ENCODE measurements at regions not wholly inside any gene's neighbourhood (a gene's known extent, or its start where the extent isn't known, plus 50 kb on each side); places are given as distances from the start of the nearest gene placed in this dataset.

- Histone ChIP-seq H3K9me3 (ENCODE audit: control insufficient read depth, insufficient read depth, low read depth, low read length) (no peaks in the 10 kb centered on the region), H3K36me3 (ENCODE audit: control insufficient read depth in 2 of 2, insufficient read depth in 1 of 2, low read length in 2 of 2) (no peaks in the 10 kb centered on the region), H3K27ac (ENCODE audit: extremely low read depth, low read depth, low read length) (no peak overlapping the region), H3K4me3 (ENCODE audit: low read depth, low read length) (no peak overlapping the region), H3K4me1 (ENCODE audit: control insufficient read depth, insufficient read depth, low read length) (no peaks in the 10 kb centered on the region)
- ChIA-PET CTCF (interaction anchor here (0.6 kb wide), 1 partner anchor 865 kb away, joined by 3 read pairs; no protein-coding TSS in a partner anchor), POLR2A (no interaction called here)
- TF ChIP-seq MYNN (tag by site-specific recombination; IDR thresholded peaks at IDR 0.05; ENCODE audit: borderline replicate concordance) (no peak), ZNF433 (tag by site-specific recombination; IDR thresholded peaks at IDR 0.05; ENCODE audit: low read depth) (no peak), YY2 (tag by site-specific recombination; IDR thresholded peaks at IDR 0.05) (no peak)
These were observed 291.6 kb upstream of the HDAC4 start for GRCh38 chr2:239692362-239692851.

- ChIA-PET CTCF (no interaction called here), POLR2A (no interaction called here)
- Histone ChIP-seq H3K9me3 (ENCODE audit: control insufficient read depth, insufficient read depth, low read depth, low read length) (no peaks in the 10 kb centered on the region), H3K4me1 (ENCODE audit: control insufficient read depth, insufficient read depth, low read length) (no peaks in the 10 kb centered on the region), H3K36me3 (ENCODE audit: control insufficient read depth in 2 of 2, insufficient read depth in 1 of 2, low read length in 2 of 2) (no peaks in the 10 kb centered on the region), H3K4me3 (ENCODE audit: low read depth, low read length) (no peak overlapping the region), H3K27ac (ENCODE audit: extremely low read depth, low read depth, low read length) (no peak overlapping the region)
- TF ChIP-seq KLF7 (tag by site-specific recombination; IDR thresholded peaks at IDR 0.05; ENCODE audit: borderline replicate concordance) = no peak
- TF ChIP-seq ZSCAN16 (tag by site-specific recombination; IDR thresholded peaks at IDR 0.05) = no peak
- no peak for TF ChIP-seq ZNF175 (tag by site-specific recombination; IDR thresholded peaks at IDR 0.05)
- TF ChIP-seq, protein P1, sequence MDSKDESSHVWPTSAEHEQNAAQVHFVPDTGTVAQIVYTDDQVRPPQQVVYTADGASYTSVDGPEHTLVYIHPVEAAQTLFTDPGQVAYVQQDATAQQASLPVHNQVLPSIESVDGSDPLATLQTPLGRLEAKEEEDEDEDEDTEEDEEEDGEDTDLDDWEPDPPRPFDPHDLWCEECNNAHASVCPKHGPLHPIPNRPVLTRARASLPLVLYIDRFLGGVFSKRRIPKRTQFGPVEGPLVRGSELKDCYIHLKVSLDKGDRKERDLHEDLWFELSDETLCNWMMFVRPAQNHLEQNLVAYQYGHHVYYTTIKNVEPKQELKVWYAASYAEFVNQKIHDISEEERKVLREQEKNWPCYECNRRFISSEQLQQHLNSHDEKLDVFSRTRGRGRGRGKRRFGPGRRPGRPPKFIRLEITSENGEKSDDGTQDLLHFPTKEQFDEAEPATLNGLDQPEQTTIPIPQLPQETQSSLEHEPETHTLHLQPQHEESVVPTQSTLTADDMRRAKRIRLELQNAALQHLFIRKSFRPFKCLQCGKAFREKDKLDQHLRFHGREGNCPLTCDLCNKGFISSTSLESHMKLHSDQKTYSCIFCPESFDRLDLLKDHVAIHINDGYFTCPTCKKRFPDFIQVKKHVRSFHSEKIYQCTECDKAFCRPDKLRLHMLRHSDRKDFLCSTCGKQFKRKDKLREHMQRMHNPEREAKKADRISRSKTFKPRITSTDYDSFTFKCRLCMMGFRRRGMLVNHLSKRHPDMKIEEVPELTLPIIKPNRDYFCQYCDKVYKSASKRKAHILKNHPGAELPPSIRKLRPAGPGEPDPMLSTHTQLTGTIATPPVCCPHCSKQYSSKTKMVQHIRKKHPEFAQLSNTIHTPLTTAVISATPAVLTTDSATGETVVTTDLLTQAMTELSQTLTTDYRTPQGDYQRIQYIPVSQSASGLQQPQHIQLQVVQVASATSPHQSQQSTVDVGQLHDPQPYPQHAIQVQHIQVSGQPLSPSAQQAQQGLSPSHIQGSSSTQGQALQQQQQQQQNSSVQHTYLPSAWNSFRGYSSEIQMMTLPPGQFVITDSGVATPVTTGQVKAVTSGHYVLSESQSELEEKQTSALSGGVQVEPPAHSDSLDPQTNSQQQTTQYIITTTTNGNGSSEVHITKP (tag by site-specific recombination; IDR thresholded peaks at IDR 0.05) = no peak
- no peak for TF ChIP-seq ZBTB17 (tag by site-specific recombination; IDR thresholded peaks at IDR 0.05)
- TF ChIP-seq, protein P2, sequence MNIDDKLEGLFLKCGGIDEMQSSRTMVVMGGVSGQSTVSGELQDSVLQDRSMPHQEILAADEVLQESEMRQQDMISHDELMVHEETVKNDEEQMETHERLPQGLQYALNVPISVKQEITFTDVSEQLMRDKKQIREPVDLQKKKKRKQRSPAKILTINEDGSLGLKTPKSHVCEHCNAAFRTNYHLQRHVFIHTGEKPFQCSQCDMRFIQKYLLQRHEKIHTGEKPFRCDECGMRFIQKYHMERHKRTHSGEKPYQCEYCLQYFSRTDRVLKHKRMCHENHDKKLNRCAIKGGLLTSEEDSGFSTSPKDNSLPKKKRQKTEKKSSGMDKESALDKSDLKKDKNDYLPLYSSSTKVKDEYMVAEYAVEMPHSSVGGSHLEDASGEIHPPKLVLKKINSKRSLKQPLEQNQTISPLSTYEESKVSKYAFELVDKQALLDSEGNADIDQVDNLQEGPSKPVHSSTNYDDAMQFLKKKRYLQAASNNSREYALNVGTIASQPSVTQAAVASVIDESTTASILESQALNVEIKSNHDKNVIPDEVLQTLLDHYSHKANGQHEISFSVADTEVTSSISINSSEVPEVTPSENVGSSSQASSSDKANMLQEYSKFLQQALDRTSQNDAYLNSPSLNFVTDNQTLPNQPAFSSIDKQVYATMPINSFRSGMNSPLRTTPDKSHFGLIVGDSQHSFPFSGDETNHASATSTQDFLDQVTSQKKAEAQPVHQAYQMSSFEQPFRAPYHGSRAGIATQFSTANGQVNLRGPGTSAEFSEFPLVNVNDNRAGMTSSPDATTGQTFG (tag by site-specific recombination; IDR thresholded peaks at IDR 0.05; ENCODE audit: borderline replicate concordance) = no peak
- TF ChIP-seq, protein P3, sequence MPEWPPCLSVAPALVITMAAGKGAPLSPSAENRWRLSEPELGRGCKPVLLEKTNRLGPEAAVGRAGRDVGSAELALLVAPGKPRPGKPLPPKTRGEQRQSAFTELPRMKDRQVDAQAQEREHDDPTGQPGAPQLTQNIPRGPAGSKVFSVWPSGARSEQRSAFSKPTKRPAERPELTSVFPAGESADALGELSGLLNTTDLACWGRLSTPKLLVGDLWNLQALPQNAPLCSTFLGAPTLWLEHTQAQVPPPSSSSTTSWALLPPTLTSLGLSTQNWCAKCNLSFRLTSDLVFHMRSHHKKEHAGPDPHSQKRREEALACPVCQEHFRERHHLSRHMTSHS (tag by site-specific recombination; IDR thresholded peaks at IDR 0.05) = no peak
- TF ChIP-seq KLF10 (tag by site-specific recombination; IDR thresholded peaks at IDR 0.05) = no peak
- TF ChIP-seq ZNF843 (tag by site-specific recombination; IDR thresholded peaks at IDR 0.05) = no peak
These were observed 290.9 kb upstream of the HDAC4 start for GRCh38 chr2:239691720-239692119.

GRCh38 chr2:239690651-239691631 is 290.1 kb upstream of the HDAC4 start:
- H3K4me1 ChIP-seq (ENCODE audit: control insufficient read depth, insufficient read depth, low read length) = no peaks in the 10 kb centered on the region
- no peaks in the 10 kb centered on the region for H3K36me3 ChIP-seq (ENCODE audit: control insufficient read depth in 2 of 2, insufficient read depth in 1 of 2, low read length in 2 of 2)
- no peaks in the 10 kb centered on the region for H3K9me3 ChIP-seq (ENCODE audit: control insufficient read depth, insufficient read depth, low read depth, low read length)
- ChIA-PET POLR2A (no interaction called here), CTCF (interaction anchor here (0.7 kb wide), 1 partner anchor 192 kb away, joined by 3 read pairs; no protein-coding TSS in a partner anchor)
- no peak overlapping the region for H3K27ac ChIP-seq (ENCODE audit: extremely low read depth, low read depth, low read length)
- H3K4me3 ChIP-seq (ENCODE audit: low read depth, low read length) = no peak overlapping the region
- no peak for TF ChIP-seq ZBTB17 (tag by site-specific recombination; IDR thresholded peaks at IDR 0.05)
- no peak for TF ChIP-seq ZNF10 (tag by site-specific recombination; IDR thresholded peaks at IDR 0.05)
- TF ChIP-seq BCL11B (tag by site-specific recombination; IDR thresholded peaks at IDR 0.05; ENCODE audit: low read depth) = no peak
- no peak for TF ChIP-seq MEIS1 (CRISPR knock-in tag; IDR thresholded peaks at IDR 0.05; ENCODE audit: borderline replicate concordance)
- no peak for TF ChIP-seq ZBTB44 (tag by site-specific recombination; IDR thresholded peaks at IDR 0.05)
- no peak for TF ChIP-seq ZNF704 (tag by site-specific recombination; IDR thresholded peaks at IDR 0.05)

All from HEK293 (cell line).